ENCODE measurements at regions not wholly inside any gene's neighbourhood (a gene's known extent, or its start where the extent isn't known, plus 50 kb on each side); places are given as distances from the start of the nearest gene placed in this dataset.

GRCh38 chr14:39488600-39488999, 56.4 kb upstream of the FBXO33 start:
- Histone ChIP-seq H3K9ac (ENCODE audit: low read length) (no peak overlapping the region), H4K5ac (ENCODE audit: low read length) (no peak overlapping the region), H3K79me2 (ENCODE audit: control insufficient read depth, insufficient read depth, low read length) (no peaks in the 10 kb centered on the region), H3K4ac (ENCODE audit: low read depth, low read length) (no peak overlapping the region), H2BK120ac (ENCODE audit: low read depth, low read length) (no peak overlapping the region), H2BK5ac (ENCODE audit: low read length) (no peak overlapping the region), H3K79me1 (ENCODE audit: low read length) (no peaks in the 10 kb centered on the region), H2BK15ac (replicated peaks; ENCODE audit: low read depth) (no peak overlapping the region), H3K36me3 (ENCODE audit: control insufficient read depth, insufficient read depth, low read length) (no peaks in the 10 kb centered on the region), H3K56ac (ENCODE audit: low read length) (no peak overlapping the region), H2AK5ac (ENCODE audit: low read length) (no peak overlapping the region), H3K23ac (ENCODE audit: low read length) (no peak overlapping the region), H3K4me3 (ENCODE audit: low read length) (no peak overlapping the region), H3K4me1 (ENCODE audit: control insufficient read depth, low read depth, low read length) (no peaks in the 10 kb centered on the region), H4K8ac (ENCODE audit: low read depth, low read length) (no peak overlapping the region), H3K27me3 (ENCODE audit: insufficient read depth, low read length, poor library complexity) (no peaks in the 10 kb centered on the region), H3K18ac (ENCODE audit: low read length) (no peak overlapping the region), H3K27ac (ENCODE audit: low read depth, low read length) (no peak overlapping the region), H3K4me2 (ENCODE audit: low read length) (no peak overlapping the region)
- no CpG with 5 or more reads among the region's 1 CpG for WGBS (ENCODE audit: extremely low coverage, insufficient coverage, low lambda C conversion rate)
- DNase-seq = peak; percentile 90

GRCh38 chr14:39483682-39484081, 51.4 kb upstream of the FBXO33 start:
- no CpG with 5 or more reads among the region's 1 CpG for WGBS (ENCODE audit: extremely low coverage, insufficient coverage, low lambda C conversion rate)
- Histone ChIP-seq H3K4me2 (ENCODE audit: low read length) (no peak overlapping the region), H3K4me3 (ENCODE audit: low read length) (no peak overlapping the region), H4K8ac (ENCODE audit: low read depth, low read length) (no peak overlapping the region), H3K27ac (ENCODE audit: low read depth, low read length) (no peak overlapping the region), H3K23ac (ENCODE audit: low read length) (no peak overlapping the region), H2BK120ac (ENCODE audit: low read depth, low read length) (no peak overlapping the region), H3K4ac (ENCODE audit: low read depth, low read length) (no peak overlapping the region), H3K18ac (ENCODE audit: low read length) (no peak overlapping the region), H3K79me1 (ENCODE audit: low read length) (no peaks in the 10 kb centered on the region), H3K9ac (ENCODE audit: low read length) (no peak overlapping the region), H3K27me3 (ENCODE audit: insufficient read depth, low read length, poor library complexity) (no peaks in the 10 kb centered on the region), H3K4me1 (ENCODE audit: control insufficient read depth, low read depth, low read length) (no peaks in the 10 kb centered on the region), H2AK5ac (ENCODE audit: low read length) (no peak overlapping the region), H3K56ac (ENCODE audit: low read length) (no peak overlapping the region), H4K5ac (ENCODE audit: low read length) (no peak overlapping the region), H2BK15ac (replicated peaks; ENCODE audit: low read depth) (no peak overlapping the region), H2BK5ac (ENCODE audit: low read length) (no peak overlapping the region), H3K36me3 (ENCODE audit: control insufficient read depth, insufficient read depth, low read length) (no peaks in the 10 kb centered on the region), H3K79me2 (ENCODE audit: control insufficient read depth, insufficient read depth, low read length) (no peaks in the 10 kb centered on the region)
- DNase-seq = no peak

Data from mesendoderm (in vitro differentiated cells).